Fibroblast of mammary gland (primary cell): ENCODE measurements at regions not wholly inside any gene's neighbourhood (a gene's known extent, or its start where the extent isn't known, plus 50 kb on each side); places are given as distances from the start of the nearest gene placed in this dataset.
"Not testable (repeated sequence)": the region's sequence is repeated elsewhere in the genome, so short reads cannot be mapped to it uniquely, and the experiment has no call there.

Source experiments
- DNase-seq: peaks from one replicate; pipeline ENCODE4 v3.0.0-alpha.2; 2010; ENCODE audit warnings: low read depth
- H3K4me3 ChIP-seq: 2 replicates; pipeline ENCODE4 v1.5.1; 2011; ENCODE audit warnings: low read depth, mild to moderate bottlenecking, low read length, moderate library complexity; ENCODE audit not compliant: control insufficient read depth
- TF ChIP-seq, protein P1 (sequence below): conservative IDR thresholded peaks from 2 replicates; pipeline ENCODE4 v1.5.1; 2011; ENCODE audit warnings: low read depth, low read length, inconsistent platforms; ENCODE audit not compliant: control insufficient read depth, insufficient read depth

GRCh38 chr4:17250591-17250990, 261.3 kb downstream of the QDPR start:
- no peak for DNase-seq
- TF ChIP-seq, protein P1, sequence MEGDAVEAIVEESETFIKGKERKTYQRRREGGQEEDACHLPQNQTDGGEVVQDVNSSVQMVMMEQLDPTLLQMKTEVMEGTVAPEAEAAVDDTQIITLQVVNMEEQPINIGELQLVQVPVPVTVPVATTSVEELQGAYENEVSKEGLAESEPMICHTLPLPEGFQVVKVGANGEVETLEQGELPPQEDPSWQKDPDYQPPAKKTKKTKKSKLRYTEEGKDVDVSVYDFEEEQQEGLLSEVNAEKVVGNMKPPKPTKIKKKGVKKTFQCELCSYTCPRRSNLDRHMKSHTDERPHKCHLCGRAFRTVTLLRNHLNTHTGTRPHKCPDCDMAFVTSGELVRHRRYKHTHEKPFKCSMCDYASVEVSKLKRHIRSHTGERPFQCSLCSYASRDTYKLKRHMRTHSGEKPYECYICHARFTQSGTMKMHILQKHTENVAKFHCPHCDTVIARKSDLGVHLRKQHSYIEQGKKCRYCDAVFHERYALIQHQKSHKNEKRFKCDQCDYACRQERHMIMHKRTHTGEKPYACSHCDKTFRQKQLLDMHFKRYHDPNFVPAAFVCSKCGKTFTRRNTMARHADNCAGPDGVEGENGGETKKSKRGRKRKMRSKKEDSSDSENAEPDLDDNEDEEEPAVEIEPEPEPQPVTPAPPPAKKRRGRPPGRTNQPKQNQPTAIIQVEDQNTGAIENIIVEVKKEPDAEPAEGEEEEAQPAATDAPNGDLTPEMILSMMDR = no peak

GRCh38 chr4:17246656-17247055, 265.2 kb downstream of the QDPR start:
- TF ChIP-seq, protein P1 = no peak
- DNase-seq = no peak

More at GRCh38 chr4:17250591-17250990, 261.3 kb downstream of the QDPR start:
- no peak overlapping the region for H3K4me3 ChIP-seq

GRCh38 chr4:17241835-17242234, 270.1 kb downstream of the QDPR start:
- no peak for DNase-seq
- H3K4me3 ChIP-seq = no peak overlapping the region
- TF ChIP-seq, protein P1 = no peak

More at GRCh38 chr4:17246656-17247055, 265.2 kb downstream of the QDPR start:
- no peak overlapping the region for H3K4me3 ChIP-seq

DNA sequence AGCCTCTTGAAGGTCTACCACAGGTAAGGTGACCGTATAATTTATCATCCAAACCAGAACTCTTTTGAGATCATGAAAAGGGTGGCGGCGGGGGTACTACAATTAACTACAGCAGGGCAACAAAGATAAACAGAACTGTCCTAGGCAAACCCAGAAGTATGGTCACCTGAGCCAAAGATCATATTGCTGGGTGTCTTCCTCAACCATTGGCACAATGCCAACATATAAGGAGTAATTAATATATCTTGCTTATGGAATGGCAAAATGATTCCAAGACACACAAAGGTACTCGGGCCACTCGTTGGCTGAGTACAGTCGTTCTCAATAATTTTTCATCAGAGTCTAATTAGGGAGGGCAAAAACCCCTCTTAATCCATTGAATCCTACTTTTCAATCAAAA, 273.3 kb downstream of the QDPR start:
- TF ChIP-seq, protein P1 = no peak
- DNase-seq = no peak
- no peak overlapping the region for H3K4me3 ChIP-seq

DNA sequence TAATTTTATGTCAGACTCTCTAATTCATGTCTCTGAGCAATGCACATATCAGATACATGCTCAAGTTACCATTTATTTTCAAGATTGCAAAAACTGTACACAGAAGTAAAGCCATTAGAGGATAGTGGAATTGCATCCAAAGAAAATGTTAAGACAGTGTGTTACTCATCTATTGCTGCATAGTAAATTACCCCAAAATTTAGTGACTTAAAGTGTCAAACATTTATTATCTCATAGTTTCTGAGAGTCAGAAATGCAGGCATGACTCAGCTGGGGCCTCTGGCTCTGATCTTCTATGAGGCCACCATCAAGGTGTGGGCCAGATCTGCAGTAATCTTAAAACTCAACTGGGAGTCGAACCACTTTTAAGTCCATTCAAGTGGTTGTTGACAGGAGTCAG, 275.2 kb downstream of the QDPR start:
- TF ChIP-seq, protein P1 = no peak
- DNase-seq = peak; percentile 81

DNA sequence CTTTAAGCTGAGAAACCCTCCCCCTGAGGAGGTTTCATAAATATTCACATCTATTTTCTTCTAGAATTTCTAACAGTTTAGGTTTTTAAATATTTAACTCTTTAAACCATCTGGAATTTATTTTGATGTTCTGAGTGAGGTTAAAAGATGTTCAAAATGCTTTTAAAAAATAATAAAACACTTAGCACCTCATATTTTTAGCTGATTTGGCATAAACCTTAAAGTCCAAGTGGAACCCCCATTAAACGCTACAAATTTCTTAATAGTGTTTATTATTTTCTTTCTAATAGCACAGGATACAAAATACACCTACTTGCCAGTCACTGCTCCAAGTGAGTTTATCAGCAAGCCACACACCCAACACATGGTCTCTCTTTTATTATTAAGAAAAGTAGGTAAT, 277.2 kb downstream of the QDPR start:
- TF ChIP-seq, protein P1 = no peak
- H3K4me3 ChIP-seq = no peak overlapping the region
- no peak for DNase-seq

More for the DNA sequence above, 275.2 kb downstream of the QDPR start:
- H3K4me3 ChIP-seq = no peak overlapping the region

GRCh38 chr4:17232566-17233253, 279.2 kb downstream of the QDPR start:
- DNase-seq = peak; percentile 67
- H3K4me3 ChIP-seq = no peak overlapping the region
- TF ChIP-seq, protein P1 = no peak

DNA sequence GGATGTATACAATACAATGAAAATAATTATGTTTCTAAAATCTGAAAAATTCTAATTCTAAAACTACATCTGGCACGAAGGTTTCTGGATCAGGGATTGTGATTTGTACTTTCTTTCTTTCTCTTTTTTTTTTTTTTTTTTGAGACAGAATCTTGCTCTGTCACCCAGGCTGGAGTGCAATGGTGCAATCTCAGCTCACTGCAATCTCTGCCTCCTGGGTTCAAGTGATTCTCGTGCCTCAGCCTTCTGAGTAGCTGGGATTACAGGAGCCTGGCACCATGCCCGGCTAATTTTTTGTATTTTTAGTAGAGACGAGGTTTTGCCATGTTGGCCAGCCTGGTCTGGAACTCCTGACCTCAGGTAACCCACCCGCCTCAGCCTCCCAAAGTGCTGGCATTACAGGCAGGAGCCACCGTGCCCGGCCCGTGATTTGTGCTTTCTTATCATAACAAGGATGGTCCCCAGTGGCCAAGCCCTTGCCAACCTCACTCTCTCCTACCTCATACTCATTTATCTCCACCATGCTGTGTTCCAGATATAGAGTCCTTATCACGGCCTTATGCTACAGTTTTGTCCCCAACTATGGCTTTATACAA, 279.9 kb downstream of the QDPR start:
- not testable (repeated sequence) for H3K4me3 ChIP-seq, DNase-seq
